ENCODE measurements at regions not wholly inside any gene's neighbourhood (a gene's known extent, or its start where the extent isn't known, plus 50 kb on each side); places are given as distances from the start of the nearest gene placed in this dataset.
A peak's percentile ranks its signal among the peaks of the same experiment; 100 is the strongest.

GRCh38 chr18:78510636-78511035, 469.0 kb upstream of the SALL3 start:
- Histone ChIP-seq H3K4me3 (no peak overlapping the region), H3K27me3 (ENCODE audit: low read depth) (no peaks in the 10 kb centered on the region), H3K9me3 (no peaks in the 10 kb centered on the region), H3K36me3 (no peaks in the 10 kb centered on the region), H3K4me1 (no peaks in the 10 kb centered on the region), H3K27ac (no peak overlapping the region)
- intact Hi-C loops (cut with DNase I): no loop called here
- DNase-seq (no peak), ATAC-seq (no peak)
- no peak for TF ChIP-seq CTCF (IDR thresholded peaks at IDR 0.05)

GRCh38 chr18:78511666-78512601, 467.7 kb upstream of the SALL3 start:
- Histone ChIP-seq H3K27ac (no peak overlapping the region), H3K27me3 (ENCODE audit: low read depth) (no peaks in the 10 kb centered on the region), H3K9me3 (no peaks in the 10 kb centered on the region), H3K36me3 (no peaks in the 10 kb centered on the region), H3K4me3 (no peak overlapping the region), H3K4me1 (no peaks in the 10 kb centered on the region)
- intact Hi-C loops (cut with DNase I): no loop called here
- no peak for TF ChIP-seq CTCF (IDR thresholded peaks at IDR 0.05)
- ATAC-seq: peak in 1 of 2 donors; percentile 37
- DNase-seq: no peak

- H3K36me3 ChIP-seq: no peaks in the 10 kb centered on the region
- DNase-seq: peak; percentile 30
- no peak for ATAC-seq
- H3K4me1 ChIP-seq: no peaks in the 10 kb centered on the region
- H3K27me3 ChIP-seq (ENCODE audit: low read depth): no peaks in the 10 kb centered on the region
- TF ChIP-seq CTCF (IDR thresholded peaks at IDR 0.05): no peak
- no peaks in the 10 kb centered on the region for H3K9me3 ChIP-seq
- no peak overlapping the region for H3K27ac ChIP-seq
- intact Hi-C loops (cut with DNase I): no loop called here
- H3K4me3 ChIP-seq: no peak overlapping the region
These were observed 464.5 kb upstream of the SALL3 start for GRCh38 chr18:78514910-78515670.

GRCh38 chr18:78517328-78517727, 462.3 kb upstream of the SALL3 start:
- TF ChIP-seq CTCF (IDR thresholded peaks at IDR 0.05): no peak
- Histone ChIP-seq H3K27me3 (ENCODE audit: low read depth) (no peaks in the 10 kb centered on the region), H3K36me3 (no peaks in the 10 kb centered on the region), H3K9me3 (no peaks in the 10 kb centered on the region), H3K4me1 (no peaks in the 10 kb centered on the region), H3K4me3 (no peak overlapping the region), H3K27ac (no peak overlapping the region)
- ATAC-seq (no peak), DNase-seq (no peak)
- intact Hi-C loops (cut with DNase I): no loop called here

- intact Hi-C loops (cut with DNase I): no loop called here
- Histone ChIP-seq H3K4me3 (no peak overlapping the region), H3K36me3 (no peaks in the 10 kb centered on the region), H3K4me1 (no peaks in the 10 kb centered on the region), H3K27me3 (ENCODE audit: low read depth) (no peaks in the 10 kb centered on the region), H3K27ac (no peak overlapping the region), H3K9me3 (no peaks in the 10 kb centered on the region)
- DNase-seq: no peak
- no peak for ATAC-seq
- no peak for TF ChIP-seq CTCF (IDR thresholded peaks at IDR 0.05)
These were observed 461.6 kb upstream of the SALL3 start for GRCh38 chr18:78517973-78518372.

All from lower lobe of right lung (tissue), 2 donors.